GM12873 (cell line): ENCODE measurements at regions not wholly inside any gene's neighbourhood (a gene's known extent, or its start where the extent isn't known, plus 50 kb on each side); places are given as distances from the start of the nearest gene placed in this dataset.

Experiments used
- TF ChIP-seq, protein P1 (sequence below): IDR thresholded peaks from 2 replicates; pipeline ENCODE4 v1.5.1; 2012; ENCODE audit warnings: low read depth, mild to moderate bottlenecking, moderate library complexity, low read length, control low read depth; ENCODE audit not compliant: insufficient read depth; ENCODE audit errors: missing control alignments

- TF ChIP-seq, protein P1, sequence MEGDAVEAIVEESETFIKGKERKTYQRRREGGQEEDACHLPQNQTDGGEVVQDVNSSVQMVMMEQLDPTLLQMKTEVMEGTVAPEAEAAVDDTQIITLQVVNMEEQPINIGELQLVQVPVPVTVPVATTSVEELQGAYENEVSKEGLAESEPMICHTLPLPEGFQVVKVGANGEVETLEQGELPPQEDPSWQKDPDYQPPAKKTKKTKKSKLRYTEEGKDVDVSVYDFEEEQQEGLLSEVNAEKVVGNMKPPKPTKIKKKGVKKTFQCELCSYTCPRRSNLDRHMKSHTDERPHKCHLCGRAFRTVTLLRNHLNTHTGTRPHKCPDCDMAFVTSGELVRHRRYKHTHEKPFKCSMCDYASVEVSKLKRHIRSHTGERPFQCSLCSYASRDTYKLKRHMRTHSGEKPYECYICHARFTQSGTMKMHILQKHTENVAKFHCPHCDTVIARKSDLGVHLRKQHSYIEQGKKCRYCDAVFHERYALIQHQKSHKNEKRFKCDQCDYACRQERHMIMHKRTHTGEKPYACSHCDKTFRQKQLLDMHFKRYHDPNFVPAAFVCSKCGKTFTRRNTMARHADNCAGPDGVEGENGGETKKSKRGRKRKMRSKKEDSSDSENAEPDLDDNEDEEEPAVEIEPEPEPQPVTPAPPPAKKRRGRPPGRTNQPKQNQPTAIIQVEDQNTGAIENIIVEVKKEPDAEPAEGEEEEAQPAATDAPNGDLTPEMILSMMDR: no peak
Observed at GRCh38 chr14:45905672-45906071, 652.7 kb upstream of the MIS18BP1 start.

- TF ChIP-seq, protein P1: no peak
Observed at GRCh38 chr14:45904314-45904713, 651.3 kb upstream of the MIS18BP1 start.

- TF ChIP-seq, protein P1: no peak
Observed at GRCh38 chr14:45902241-45902640, 649.2 kb upstream of the MIS18BP1 start.

DNA sequence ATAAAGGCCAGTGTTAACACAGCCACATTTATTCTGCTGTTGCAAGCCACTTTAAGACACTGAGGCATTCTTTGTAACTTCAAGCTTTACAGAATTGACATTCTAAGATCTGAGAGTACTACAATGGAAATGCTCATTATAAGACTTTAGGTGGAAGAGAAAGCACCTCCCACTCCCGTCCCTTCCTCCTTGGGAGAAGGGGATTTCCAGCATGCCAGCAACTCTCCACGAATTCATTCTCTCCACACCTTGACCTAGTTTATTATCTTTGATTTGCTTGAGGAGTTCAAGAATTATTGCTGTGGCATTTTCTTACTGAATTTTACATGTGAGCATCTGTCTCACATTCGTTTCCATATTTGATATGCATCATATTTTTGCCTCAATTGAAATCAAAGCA is 644.4 kb upstream of the MIS18BP1 start:
- TF ChIP-seq, protein P1: no peak

DNA sequence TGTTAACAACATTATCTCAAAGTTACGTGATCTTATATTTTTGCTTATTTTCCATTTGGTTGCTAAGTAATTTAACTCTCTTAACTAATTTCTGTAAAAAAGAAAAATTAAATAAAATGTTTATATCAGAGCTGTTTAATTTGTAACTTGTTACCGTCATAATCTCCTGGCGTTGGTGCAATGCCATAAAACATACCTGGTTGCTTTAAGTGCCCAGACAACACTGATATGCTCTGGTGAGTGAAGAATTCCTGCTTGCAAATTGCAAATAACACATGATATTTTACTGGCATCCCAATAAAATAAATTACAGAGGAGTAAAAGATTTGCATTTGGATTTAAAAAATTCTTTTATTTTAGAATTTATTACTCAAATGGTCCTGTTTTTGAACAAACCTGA is 640.1 kb upstream of the MIS18BP1 start:
- TF ChIP-seq, protein P1: no peak

- TF ChIP-seq, protein P1: no peak
Observed at GRCh38 chr14:45891417-45892080, 638.5 kb upstream of the MIS18BP1 start.

- TF ChIP-seq, protein P1: no peak
Observed at GRCh38 chr14:45877981-45878380, 625.0 kb upstream of the MIS18BP1 start.
